Natural killer cell (primary cell): ENCODE measurements at regions not wholly inside any gene's neighbourhood (a gene's known extent, or its start where the extent isn't known, plus 50 kb on each side); places are given as distances from the start of the nearest gene placed in this dataset.
"Not testable (repeated sequence)": the region's sequence is repeated elsewhere in the genome, so short reads cannot be mapped to it uniquely, and the experiment has no call there.

Experiments used
- ATAC-seq, 3 donors: fragments of 150-1000 bp in 2 of 3; fragments of 200-7000 bp in 1 of 3; cut with Tn5 transposase; 1 replicate in 1 of 3; 2 replicates in 2 of 3; pipeline ENCODE4 v1.10.0; 2021; ENCODE audit warnings: mild to moderate bottlenecking in 2 of 3, moderate library complexity in 2 of 3
- DNase-seq, 2 donors: peaks; one replicate each; pipeline versions ENCODE4 v3.0.0 to v3.0.0-alpha.2; 2013 to 2021; ENCODE audit warnings: mixed read lengths in 1 of 2
- H3K27ac ChIP-seq: one replicate; pipeline ENCODE4 v1.5.1; 2013; ENCODE audit warnings: mild to moderate bottlenecking, low read length
- H3K27me3 ChIP-seq: one replicate; pipeline ENCODE4 v1.6.1; 2013; ENCODE audit warnings: low read length; ENCODE audit not compliant: control insufficient read depth, insufficient read depth
- H3K36me3 ChIP-seq: one replicate; pipeline ENCODE4 v1.6.1; 2013; ENCODE audit warnings: low read length; ENCODE audit not compliant: control insufficient read depth, insufficient read depth
- H3K4me1 ChIP-seq: one replicate; pipeline ENCODE4 v1.6.1; 2013; ENCODE audit warnings: low read length; ENCODE audit not compliant: control insufficient read depth, insufficient read depth
- H3K4me3 ChIP-seq: one replicate; pipeline ENCODE4 v1.5.1; 2013; ENCODE audit warnings: low read length
- H3K9me3 ChIP-seq: one replicate; pipeline ENCODE4 v1.6.1; 2013; ENCODE audit warnings: low read length; ENCODE audit not compliant: control insufficient read depth, insufficient read depth
- H3K27ac Mint-ChIP-seq, 2 donors: one replicate each; pipeline ENCODE4 v1.8.0; 2022; ENCODE audit warnings: mild to moderate bottlenecking in 2 of 2, mixed read lengths in 2 of 2, moderate library complexity in 1 of 2
- H3K27me3 Mint-ChIP-seq, 2 donors: one replicate each; pipeline ENCODE4 v1.8.0; 2022; ENCODE audit warnings: low read depth in 2 of 2, mixed read lengths in 2 of 2
- H3K36me3 Mint-ChIP-seq: one replicate; pipeline ENCODE4 v1.8.0; 2022; ENCODE audit warnings: mixed read lengths
- H3K4me1 Mint-ChIP-seq, 2 donors: one replicate each; pipeline ENCODE4 v1.8.0; 2022; ENCODE audit warnings: mixed read lengths in 2 of 2
- H3K4me3 Mint-ChIP-seq: one replicate; pipeline ENCODE4 v1.8.0; 2022; ENCODE audit warnings: mild to moderate bottlenecking, moderate library complexity, mixed read lengths
- H3K9me3 Mint-ChIP-seq, 2 donors: one replicate each; pipeline ENCODE4 v1.8.0; 2022; ENCODE audit warnings: mixed read lengths in 2 of 2
- WGBS: methylation state at CpG from one replicate; pipeline ENCODE4 v1.1.7; 2013; ENCODE audit warnings: missing lambda C conversion rate; ENCODE audit not compliant: insufficient coverage; 5-methylcytosine and 5-hydroxymethylcytosine counted together
- intact Hi-C: fragments of 100-400 bp; cut with micrococcal nuclease; formaldehyde crosslinking; loops from one replicate; pipeline ENCODE4 v1.14.2; 2022
- TF ChIP-seq, protein P1 (sequence below): fragments of 200-600 bp; IDR thresholded peaks from one replicate; pipeline ENCODE4 v1.8.0; 2022; ENCODE audit warnings: antibody characterized with exemption

DNA sequence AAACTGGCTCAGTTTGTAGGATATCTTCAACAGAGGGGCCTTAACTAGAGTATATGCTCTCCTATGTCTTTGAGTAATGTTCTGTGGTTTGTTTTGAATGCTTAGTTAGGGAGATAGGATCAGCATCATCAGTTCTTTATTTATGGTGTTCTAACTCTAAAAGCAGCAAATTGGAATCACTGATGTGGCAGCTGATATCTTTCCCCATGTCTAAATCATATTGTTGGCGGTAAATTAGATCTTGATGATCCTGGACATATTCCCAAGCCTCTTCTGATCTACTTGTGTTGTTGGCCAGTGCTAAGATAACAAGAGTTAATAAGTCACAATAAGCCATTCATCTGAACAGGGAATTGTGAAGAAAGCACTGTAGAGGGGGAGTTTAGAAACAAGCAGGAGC is 332.4 kb upstream of the DAB2 start:
- no peaks in the 10 kb centered on the region for H3K36me3 Mint-ChIP-seq
- 100% methylated on average over 1 of the region's 1 CpG for WGBS
- Histone ChIP-seq H3K27me3 (no peaks in the 10 kb centered on the region), H3K27ac (no peak overlapping the region), H3K4me3 (no peak overlapping the region), H3K4me1 (no peaks in the 10 kb centered on the region), H3K36me3 (no peaks in the 10 kb centered on the region), H3K9me3 (no peaks in the 10 kb centered on the region)
- H3K9me3 Mint-ChIP-seq: no peaks in the 10 kb centered on the region
- no peak overlapping the region for H3K27ac Mint-ChIP-seq
- H3K27me3 Mint-ChIP-seq: peaks cover 0 to 5% of the 10 kb centered on the region in 2 donors
- no peak for DNase-seq
- intact Hi-C loops: no loop called here
- H3K4me3 Mint-ChIP-seq: no peak overlapping the region
- no peaks in the 10 kb centered on the region for H3K4me1 Mint-ChIP-seq
- no peak for ATAC-seq
- TF ChIP-seq, protein P1, sequence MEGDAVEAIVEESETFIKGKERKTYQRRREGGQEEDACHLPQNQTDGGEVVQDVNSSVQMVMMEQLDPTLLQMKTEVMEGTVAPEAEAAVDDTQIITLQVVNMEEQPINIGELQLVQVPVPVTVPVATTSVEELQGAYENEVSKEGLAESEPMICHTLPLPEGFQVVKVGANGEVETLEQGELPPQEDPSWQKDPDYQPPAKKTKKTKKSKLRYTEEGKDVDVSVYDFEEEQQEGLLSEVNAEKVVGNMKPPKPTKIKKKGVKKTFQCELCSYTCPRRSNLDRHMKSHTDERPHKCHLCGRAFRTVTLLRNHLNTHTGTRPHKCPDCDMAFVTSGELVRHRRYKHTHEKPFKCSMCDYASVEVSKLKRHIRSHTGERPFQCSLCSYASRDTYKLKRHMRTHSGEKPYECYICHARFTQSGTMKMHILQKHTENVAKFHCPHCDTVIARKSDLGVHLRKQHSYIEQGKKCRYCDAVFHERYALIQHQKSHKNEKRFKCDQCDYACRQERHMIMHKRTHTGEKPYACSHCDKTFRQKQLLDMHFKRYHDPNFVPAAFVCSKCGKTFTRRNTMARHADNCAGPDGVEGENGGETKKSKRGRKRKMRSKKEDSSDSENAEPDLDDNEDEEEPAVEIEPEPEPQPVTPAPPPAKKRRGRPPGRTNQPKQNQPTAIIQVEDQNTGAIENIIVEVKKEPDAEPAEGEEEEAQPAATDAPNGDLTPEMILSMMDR: no peak

DNA sequence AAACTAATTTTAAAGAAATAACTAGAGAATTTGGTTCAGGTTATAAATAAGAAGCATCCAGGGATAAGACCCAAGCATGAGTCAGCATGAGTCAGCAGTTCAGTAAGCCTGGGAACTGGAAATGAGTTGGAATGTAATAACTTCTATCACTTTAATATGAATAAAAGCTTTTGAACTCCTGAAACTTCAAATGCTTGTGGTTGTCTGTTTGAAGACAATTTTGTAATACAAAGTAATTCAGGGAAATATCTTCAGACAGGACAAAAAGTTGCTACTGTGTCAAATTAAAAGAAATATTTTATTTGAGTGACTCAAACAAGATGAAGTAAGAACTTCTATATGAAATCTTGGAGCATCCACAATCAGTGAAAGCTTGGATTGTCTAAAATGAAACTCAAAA is 331.2 kb upstream of the DAB2 start:
- no peak for DNase-seq
- Histone ChIP-seq H3K4me1 (no peaks in the 10 kb centered on the region), H3K27me3 (no peaks in the 10 kb centered on the region), H3K9me3 (no peaks in the 10 kb centered on the region), H3K27ac (no peak overlapping the region), H3K4me3 (no peak overlapping the region), H3K36me3 (no peaks in the 10 kb centered on the region)
- TF ChIP-seq, protein P1: no peak
- intact Hi-C loops: no loop called here
- ATAC-seq: no peak
- H3K27me3 Mint-ChIP-seq: peaks cover 0 to 5% of the 10 kb centered on the region in 2 donors
- no peak overlapping the region for H3K4me3 Mint-ChIP-seq
- no peaks in the 10 kb centered on the region for H3K36me3 Mint-ChIP-seq
- no peak overlapping the region for H3K27ac Mint-ChIP-seq
- H3K4me1 Mint-ChIP-seq: no peaks in the 10 kb centered on the region
- peaks cover 0 to 2% of the 10 kb centered on the region in 2 donors for H3K9me3 Mint-ChIP-seq

DNA sequence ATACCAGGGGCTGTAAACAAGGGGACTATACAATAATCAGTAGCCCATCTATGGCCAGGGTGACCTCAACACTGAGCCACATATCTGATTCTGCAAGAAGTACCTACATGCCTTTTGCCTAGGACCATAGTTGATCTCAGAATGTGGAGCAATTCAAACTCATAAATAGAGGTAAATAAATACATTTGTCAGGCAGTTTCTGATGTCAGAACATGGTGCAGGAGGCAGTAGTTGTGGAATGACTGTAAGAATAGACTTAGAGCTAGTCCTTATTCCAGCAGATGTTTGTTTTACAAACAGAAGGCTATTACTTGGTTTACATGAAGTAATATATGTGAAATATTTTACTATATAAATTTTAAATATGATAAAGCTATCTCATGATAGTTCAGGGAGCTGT is 330.7 kb upstream of the DAB2 start:
- H3K36me3 ChIP-seq: no peaks in the 10 kb centered on the region
- Mint-ChIP-seq H3K27ac (no peak overlapping the region), H3K4me3 (no peak overlapping the region), H3K36me3 (no peaks in the 10 kb centered on the region), H3K9me3 (peaks cover 0 to 2% of the 10 kb centered on the region in 2 donors), H3K4me1 (no peaks in the 10 kb centered on the region), H3K27me3 (peaks cover 0 to 4% of the 10 kb centered on the region in 2 donors)
- no peak overlapping the region for H3K27ac ChIP-seq
- TF ChIP-seq, protein P1: no peak
- H3K9me3 ChIP-seq: no peaks in the 10 kb centered on the region
- ATAC-seq (no peak), DNase-seq (no peak)
- no peak overlapping the region for H3K4me3 ChIP-seq
- H3K27me3 ChIP-seq: no peaks in the 10 kb centered on the region
- no peaks in the 10 kb centered on the region for H3K4me1 ChIP-seq
- intact Hi-C loops: no loop called here

DNA sequence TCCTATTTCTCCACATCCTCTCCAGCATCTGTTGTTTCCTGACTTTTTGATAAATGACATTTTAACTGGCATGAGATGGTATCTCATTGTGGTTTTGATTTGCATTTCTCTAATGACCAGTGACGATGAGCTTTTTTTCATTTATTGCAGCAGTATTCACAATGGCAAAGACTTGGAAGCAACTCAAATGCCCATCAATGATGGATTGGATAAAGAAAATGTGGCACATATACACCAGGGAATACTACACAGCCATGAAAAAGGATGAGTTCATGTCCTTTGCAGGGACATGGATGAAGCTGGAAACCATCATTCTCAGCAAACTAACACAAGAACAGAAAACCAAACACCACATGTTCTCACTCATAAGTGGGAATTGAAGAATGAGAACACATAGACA is 329.0 kb upstream of the DAB2 start:
- intact Hi-C loops, H3K9me3 Mint-ChIP-seq, H3K27me3 ChIP-seq, H3K27me3 Mint-ChIP-seq, H3K4me3 ChIP-seq, ATAC-seq, H3K27ac Mint-ChIP-seq, H3K4me1 Mint-ChIP-seq, DNase-seq, H3K9me3 ChIP-seq, H3K4me3 Mint-ChIP-seq, H3K36me3 Mint-ChIP-seq, H3K4me1 ChIP-seq, H3K36me3 ChIP-seq, H3K27ac ChIP-seq: not testable (repeated sequence)
- 94% methylated on average over 1 of the region's 1 CpG for WGBS
